ENCODE measurements at regions not wholly inside any gene's neighbourhood (a gene's known extent, or its start where the extent isn't known, plus 50 kb on each side); places are given as distances from the start of the nearest gene placed in this dataset.

GRCh38 chr10:25103703-25104102 is 71.1 kb upstream of the GPR158 start:
- Mint-ChIP-seq H3K4me1 (peaks cover 49% of the 10 kb centered on the region), H3K27me3 (ENCODE audit: insufficient read depth, low read depth, poor library complexity) (peaks cover 6% of the 10 kb centered on the region), H3K36me3 (ENCODE audit: low read depth) (no peaks in the 10 kb centered on the region), H3K27ac (no peak overlapping the region), H3K4me3 (no peak overlapping the region), H3K9me3 (no peaks in the 10 kb centered on the region)
- Histone ChIP-seq H2AFZ (no peak overlapping the region), H3K79me2 (replicated peaks; ENCODE audit: insufficient read depth) (no peaks in the 10 kb centered on the region), H3K4me2 (no peak overlapping the region), H3K4me1 (ENCODE audit: insufficient read depth) (peaks cover 35% of the 10 kb centered on the region), H3K27me3 (ENCODE audit: insufficient read depth) (no peaks in the 10 kb centered on the region), H3K4me3 (no peak overlapping the region), H3K36me3 (ENCODE audit: insufficient read depth) (no peaks in the 10 kb centered on the region), H3K27ac (ENCODE audit: low read depth) (no peak overlapping the region), H4K20me1 (replicated peaks; ENCODE audit: insufficient read depth) (no peaks in the 10 kb centered on the region), H3F3A (replicated peaks; ENCODE audit: low read depth) (no peaks in the 10 kb centered on the region), H3K9me2 (ENCODE audit: insufficient read depth) (no peaks in the 10 kb centered on the region)
- no peak for ATAC-seq
- DNase-seq (ENCODE audit: low spot score) = no peak
- no peak for TF ChIP-seq CTCF (conservative IDR thresholded peaks at IDR 0.05; ENCODE audit: low read depth in 2 of 2)

DNA sequence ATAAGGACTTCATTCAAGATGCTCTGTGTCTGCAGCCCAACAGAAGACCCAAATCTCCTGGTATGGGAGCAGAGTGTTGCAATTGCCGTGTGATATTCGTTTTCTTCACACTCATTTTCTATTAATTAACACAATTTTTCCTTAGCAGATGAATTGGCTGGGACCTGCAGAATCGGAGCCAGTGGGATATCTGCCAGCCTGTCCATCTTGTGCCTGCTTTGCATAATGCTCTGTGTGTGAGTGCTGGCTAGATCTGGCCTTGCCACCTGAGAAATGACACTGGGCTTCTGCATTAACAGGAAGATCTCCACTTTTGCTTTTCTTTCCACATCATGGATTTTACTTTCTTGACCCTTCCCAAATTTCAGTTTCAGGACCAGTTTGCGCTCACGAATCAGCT is 70.4 kb upstream of the GPR158 start:
- Mint-ChIP-seq H3K27me3 (ENCODE audit: insufficient read depth, low read depth, poor library complexity) (peaks cover 6% of the 10 kb centered on the region), H3K36me3 (ENCODE audit: low read depth) (no peaks in the 10 kb centered on the region), H3K4me1 (peaks cover 54% of the 10 kb centered on the region), H3K9me3 (no peaks in the 10 kb centered on the region), H3K4me3 (no peak overlapping the region), H3K27ac (no peak overlapping the region)
- H3K27ac ChIP-seq (ENCODE audit: low read depth) = no peak overlapping the region
- no peaks in the 10 kb centered on the region for H3K79me2 ChIP-seq (replicated peaks; ENCODE audit: insufficient read depth)
- peaks cover 38% of the 10 kb centered on the region for H3K4me1 ChIP-seq (ENCODE audit: insufficient read depth)
- H3K27me3 ChIP-seq (ENCODE audit: insufficient read depth) = no peaks in the 10 kb centered on the region
- H4K20me1 ChIP-seq (replicated peaks; ENCODE audit: insufficient read depth) = no peaks in the 10 kb centered on the region
- ATAC-seq (no peak), DNase-seq (ENCODE audit: low spot score) (no peak)
- H3K36me3 ChIP-seq (ENCODE audit: insufficient read depth) = no peaks in the 10 kb centered on the region
- TF ChIP-seq EZH2 (IDR thresholded peaks at IDR 0.05; ENCODE audit: low read depth, unreplicated experiment) = no peak
- TF ChIP-seq, protein P1, sequence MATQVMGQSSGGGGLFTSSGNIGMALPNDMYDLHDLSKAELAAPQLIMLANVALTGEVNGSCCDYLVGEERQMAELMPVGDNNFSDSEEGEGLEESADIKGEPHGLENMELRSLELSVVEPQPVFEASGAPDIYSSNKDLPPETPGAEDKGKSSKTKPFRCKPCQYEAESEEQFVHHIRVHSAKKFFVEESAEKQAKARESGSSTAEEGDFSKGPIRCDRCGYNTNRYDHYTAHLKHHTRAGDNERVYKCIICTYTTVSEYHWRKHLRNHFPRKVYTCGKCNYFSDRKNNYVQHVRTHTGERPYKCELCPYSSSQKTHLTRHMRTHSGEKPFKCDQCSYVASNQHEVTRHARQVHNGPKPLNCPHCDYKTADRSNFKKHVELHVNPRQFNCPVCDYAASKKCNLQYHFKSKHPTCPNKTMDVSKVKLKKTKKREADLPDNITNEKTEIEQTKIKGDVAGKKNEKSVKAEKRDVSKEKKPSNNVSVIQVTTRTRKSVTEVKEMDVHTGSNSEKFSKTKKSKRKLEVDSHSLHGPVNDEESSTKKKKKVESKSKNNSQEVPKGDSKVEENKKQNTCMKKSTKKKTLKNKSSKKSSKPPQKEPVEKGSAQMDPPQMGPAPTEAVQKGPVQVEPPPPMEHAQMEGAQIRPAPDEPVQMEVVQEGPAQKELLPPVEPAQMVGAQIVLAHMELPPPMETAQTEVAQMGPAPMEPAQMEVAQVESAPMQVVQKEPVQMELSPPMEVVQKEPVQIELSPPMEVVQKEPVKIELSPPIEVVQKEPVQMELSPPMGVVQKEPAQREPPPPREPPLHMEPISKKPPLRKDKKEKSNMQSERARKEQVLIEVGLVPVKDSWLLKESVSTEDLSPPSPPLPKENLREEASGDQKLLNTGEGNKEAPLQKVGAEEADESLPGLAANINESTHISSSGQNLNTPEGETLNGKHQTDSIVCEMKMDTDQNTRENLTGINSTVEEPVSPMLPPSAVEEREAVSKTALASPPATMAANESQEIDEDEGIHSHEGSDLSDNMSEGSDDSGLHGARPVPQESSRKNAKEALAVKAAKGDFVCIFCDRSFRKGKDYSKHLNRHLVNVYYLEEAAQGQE (IDR thresholded peaks at IDR 0.05; ENCODE audit: unreplicated experiment) = no peak
- no peak for TF ChIP-seq ZNF462 (CRISPR knock-in tag; IDR thresholded peaks at IDR 0.05)
- TF ChIP-seq ZNF331 (CRISPR knock-in tag; IDR thresholded peaks at IDR 0.05; ENCODE audit: low read depth) = no peak
- TF ChIP-seq NANOG (IDR thresholded peaks at IDR 0.05; ENCODE audit: borderline replicate concordance) = no peak
- TF ChIP-seq STAT1 (IDR thresholded peaks at IDR 0.05; ENCODE audit: unreplicated experiment) = no peak
- no peak for TF ChIP-seq JUNB (IDR thresholded peaks at IDR 0.05; ENCODE audit: unreplicated experiment)
- no peak for TF ChIP-seq ZNF114 (CRISPR knock-in tag; IDR thresholded peaks at IDR 0.05)
- TF ChIP-seq CREB1 (CRISPR knock-in tag; IDR thresholded peaks at IDR 0.05; ENCODE audit: low read depth) = no peak
- TF ChIP-seq EZH2phosphoT487 (IDR thresholded peaks at IDR 0.05; ENCODE audit: unreplicated experiment) = no peak
- no peaks in the 10 kb centered on the region for H3F3A ChIP-seq (replicated peaks; ENCODE audit: low read depth)
- no peaks in the 10 kb centered on the region; the same call in 1 of the 2 replicates for H3K9me2 ChIP-seq (ENCODE audit: insufficient read depth)
- H2AFZ ChIP-seq = no peak overlapping the region
- no peak overlapping the region for H3K4me3 ChIP-seq
- 0 out of 2 replicates have a peak overlapping the region, but pooled peaks have one; percentile 56 for H3K4me2 ChIP-seq
